GM12865 (cell line): ENCODE measurements at regions not wholly inside any gene's neighbourhood (a gene's known extent, or its start where the extent isn't known, plus 50 kb on each side); places are given as distances from the start of the nearest gene placed in this dataset.
"Not testable (repeated sequence)": the region's sequence is repeated elsewhere in the genome, so short reads cannot be mapped to it uniquely, and the experiment has no call there.

Source experiments
- DNase-seq: peaks from one replicate; pipeline ENCODE4 v3.0.0; 2010; ENCODE audit warnings: low read depth
- H3K4me3 ChIP-seq: 2 replicates; pipeline ENCODE4 v1.5.1; 2011; ENCODE audit warnings: mild to moderate bottlenecking, low read depth, low read length, control low read depth
- TF ChIP-seq, protein P1 (sequence below): IDR thresholded peaks from 2 replicates; pipeline ENCODE4 v1.5.1; 2011; ENCODE audit warnings: low read length, control low read depth, low read depth, inconsistent platforms; ENCODE audit not compliant: insufficient read depth; ENCODE audit errors: missing control alignments

GRCh38 chr6:16901306-16901705 is 140.0 kb upstream of the ATXN1 start:
- no peak overlapping the region for H3K4me3 ChIP-seq
- TF ChIP-seq, protein P1, sequence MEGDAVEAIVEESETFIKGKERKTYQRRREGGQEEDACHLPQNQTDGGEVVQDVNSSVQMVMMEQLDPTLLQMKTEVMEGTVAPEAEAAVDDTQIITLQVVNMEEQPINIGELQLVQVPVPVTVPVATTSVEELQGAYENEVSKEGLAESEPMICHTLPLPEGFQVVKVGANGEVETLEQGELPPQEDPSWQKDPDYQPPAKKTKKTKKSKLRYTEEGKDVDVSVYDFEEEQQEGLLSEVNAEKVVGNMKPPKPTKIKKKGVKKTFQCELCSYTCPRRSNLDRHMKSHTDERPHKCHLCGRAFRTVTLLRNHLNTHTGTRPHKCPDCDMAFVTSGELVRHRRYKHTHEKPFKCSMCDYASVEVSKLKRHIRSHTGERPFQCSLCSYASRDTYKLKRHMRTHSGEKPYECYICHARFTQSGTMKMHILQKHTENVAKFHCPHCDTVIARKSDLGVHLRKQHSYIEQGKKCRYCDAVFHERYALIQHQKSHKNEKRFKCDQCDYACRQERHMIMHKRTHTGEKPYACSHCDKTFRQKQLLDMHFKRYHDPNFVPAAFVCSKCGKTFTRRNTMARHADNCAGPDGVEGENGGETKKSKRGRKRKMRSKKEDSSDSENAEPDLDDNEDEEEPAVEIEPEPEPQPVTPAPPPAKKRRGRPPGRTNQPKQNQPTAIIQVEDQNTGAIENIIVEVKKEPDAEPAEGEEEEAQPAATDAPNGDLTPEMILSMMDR = no peak
- no peak for DNase-seq

GRCh38 chr6:16898640-16899396 is 137.6 kb upstream of the ATXN1 start:
- DNase-seq = no peak
- H3K4me3 ChIP-seq = no peak overlapping the region
- TF ChIP-seq, protein P1 = no peak

DNA sequence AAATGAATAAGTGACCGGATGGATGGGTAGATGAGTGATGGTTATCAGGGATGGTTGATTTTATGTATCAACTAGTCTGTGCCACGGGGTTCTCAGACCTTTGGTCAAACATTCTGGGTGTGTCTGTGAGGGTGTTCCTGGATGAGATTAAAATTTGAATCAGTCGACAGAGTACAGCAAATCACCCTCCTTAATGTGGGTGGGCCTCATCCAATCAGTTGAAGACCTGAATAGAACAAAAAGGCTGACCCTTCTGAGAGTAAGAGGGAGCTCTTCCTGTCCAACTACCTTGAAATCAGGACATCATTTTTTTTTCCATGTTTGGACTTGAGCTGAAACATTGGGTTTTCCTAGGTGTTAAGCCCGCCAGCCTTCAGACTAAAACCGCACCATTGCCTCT is 136.4 kb upstream of the ATXN1 start:
- TF ChIP-seq, protein P1 = no peak
- no peak overlapping the region for H3K4me3 ChIP-seq
- no peak for DNase-seq

GRCh38 chr6:16894301-16894700 is 133.0 kb upstream of the ATXN1 start:
- H3K4me3 ChIP-seq = no peak overlapping the region
- TF ChIP-seq, protein P1 = no peak
- no peak for DNase-seq

DNA sequence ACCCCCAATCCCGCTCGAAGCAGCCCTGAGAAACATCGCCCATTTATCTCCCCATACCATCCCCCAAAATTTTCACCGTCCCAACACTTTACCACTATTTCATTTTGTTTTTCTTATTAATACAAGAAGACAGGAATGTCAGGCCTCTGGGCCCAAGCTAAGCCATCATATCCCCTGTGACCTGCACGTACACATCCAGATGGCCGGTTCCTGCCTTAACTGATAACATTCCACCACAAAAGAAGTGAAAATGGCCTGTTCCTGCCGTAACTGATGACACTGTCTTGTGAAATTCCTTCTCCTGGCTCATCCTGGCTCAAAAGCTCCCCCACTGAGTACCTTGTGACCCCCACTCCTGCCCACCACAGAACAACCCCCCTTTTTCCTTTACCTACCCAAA is 129.8 kb upstream of the ATXN1 start:
- H3K4me3 ChIP-seq, DNase-seq: not testable (repeated sequence)

DNA sequence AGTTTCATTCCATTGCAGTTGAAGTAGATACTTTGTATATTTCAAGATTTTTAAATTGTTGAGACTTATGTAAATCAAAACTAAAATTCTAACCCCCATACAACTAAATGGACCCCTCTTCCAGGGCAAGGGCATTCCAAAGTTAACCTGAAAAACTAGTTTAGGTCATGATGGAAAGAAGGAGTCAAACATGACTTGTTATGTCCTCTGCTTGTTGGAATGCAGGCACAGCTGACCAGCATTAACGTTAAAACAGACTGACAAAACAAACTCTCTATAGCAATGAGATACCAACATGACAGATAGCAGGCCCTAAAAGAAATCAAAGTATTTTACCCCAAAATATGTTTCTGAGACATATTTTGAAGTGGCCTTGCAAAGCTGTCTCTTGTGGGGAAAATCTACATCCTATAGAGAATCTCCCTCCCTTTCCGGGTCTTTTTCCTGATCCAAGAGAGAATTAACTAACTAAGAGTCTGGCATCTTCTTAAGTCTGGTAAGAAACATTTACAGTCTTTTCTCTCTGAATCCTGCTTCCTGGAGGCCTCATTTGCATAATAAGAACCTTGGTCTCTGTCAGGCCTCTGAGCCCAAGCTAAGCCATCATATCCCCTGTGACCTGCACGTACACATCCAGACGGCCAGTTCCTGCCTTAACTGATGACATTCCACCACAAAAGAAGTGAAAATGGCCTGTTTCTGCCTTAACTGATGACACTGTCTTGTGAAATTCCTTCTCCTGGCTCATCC is 124.3 kb upstream of the ATXN1 start:
- no peak for DNase-seq
- no peak overlapping the region for H3K4me3 ChIP-seq
- TF ChIP-seq, protein P1 = no peak

- no peak for DNase-seq
- no peak overlapping the region for H3K4me3 ChIP-seq
- TF ChIP-seq, protein P1 = no peak
Observed at GRCh38 chr6:16884526-16884925, 123.3 kb upstream of the ATXN1 start.
